NCI-H2107 treated with DMSO at 0.1 percent for 48 hours (cell line): ENCODE measurements at regions not wholly inside any gene's neighbourhood (a gene's known extent, or its start where the extent isn't known, plus 50 kb on each side); places are given as distances from the start of the nearest gene placed in this dataset.

Experiments used
- DNase-seq: peaks from one replicate; lab custom pipeline; 2025; ENCODE audit not compliant: unreplicated experiment; lab: John Stamatoyannopoulos, UW

GRCh38 chr1:11338284-11338924 is 65.4 kb downstream of the UBIAD1 start:
- no peak for DNase-seq

GRCh38 chr1:11339346-11340232 is 66.6 kb downstream of the UBIAD1 start:
- peak; percentile 66 for DNase-seq

GRCh38 chr1:11340233-11340632 is 67.2 kb downstream of the UBIAD1 start:
- DNase-seq: no peak

GRCh38 chr1:11341901-11342552 is 69.0 kb downstream of the UBIAD1 start:
- no peak for DNase-seq

- no peak for DNase-seq
These were observed 69.6 kb downstream of the UBIAD1 start for GRCh38 chr1:11342621-11343032.

GRCh38 chr1:11345971-11346715 is 73.1 kb downstream of the UBIAD1 start:
- DNase-seq: no peak

- DNase-seq: no peak
These were observed 77.3 kb downstream of the UBIAD1 start for GRCh38 chr1:11350265-11350664.

GRCh38 chr1:11352058-11352715 is 79.2 kb downstream of the UBIAD1 start:
- no peak for DNase-seq

- no peak for DNase-seq
These were observed 80.1 kb downstream of the UBIAD1 start for GRCh38 chr1:11352816-11353799.

- DNase-seq: no peak
These were observed 82.0 kb downstream of the UBIAD1 start for GRCh38 chr1:11354893-11355553.

- DNase-seq: no peak
These were observed 82.8 kb downstream of the UBIAD1 start for GRCh38 chr1:11355559-11356475.

GRCh38 chr1:11357276-11357675 is 84.3 kb downstream of the UBIAD1 start:
- no peak for DNase-seq

GRCh38 chr1:11358984-11359383 is 86.0 kb downstream of the UBIAD1 start:
- no peak for DNase-seq

- no peak for DNase-seq
These were observed 89.6 kb downstream of the UBIAD1 start for GRCh38 chr1:11362547-11363021.

- peak; percentile 38 for DNase-seq
These were observed 91.2 kb downstream of the UBIAD1 start for GRCh38 chr1:11364170-11364569.

GRCh38 chr1:11365744-11366387 is 92.9 kb downstream of the UBIAD1 start:
- no peak for DNase-seq
